ENCODE measurements at regions not wholly inside any gene's neighbourhood (a gene's known extent, or its start where the extent isn't known, plus 50 kb on each side); places are given as distances from the start of the nearest gene placed in this dataset.

DNA sequence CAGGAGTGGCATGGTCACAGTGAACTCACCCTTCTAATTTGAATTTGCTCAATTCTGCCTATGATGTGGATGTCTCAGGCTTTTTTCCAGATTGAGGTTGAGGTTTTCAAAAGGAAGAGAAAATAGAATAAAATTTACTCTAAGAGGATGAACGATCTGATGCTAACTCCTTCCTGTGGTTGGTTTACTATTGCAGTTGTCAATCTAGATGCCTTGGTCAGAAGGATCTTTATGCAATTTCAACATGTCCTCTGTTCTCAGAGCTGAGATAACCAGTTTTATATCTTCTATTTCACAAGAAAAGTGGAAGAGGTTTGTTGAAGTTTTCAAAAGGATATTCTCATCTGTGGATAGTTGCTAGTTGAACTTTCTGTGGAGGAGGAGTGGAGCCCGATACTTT lies 150.7 kb upstream of the WDR11 start:
- TF ChIP-seq, protein P1, sequence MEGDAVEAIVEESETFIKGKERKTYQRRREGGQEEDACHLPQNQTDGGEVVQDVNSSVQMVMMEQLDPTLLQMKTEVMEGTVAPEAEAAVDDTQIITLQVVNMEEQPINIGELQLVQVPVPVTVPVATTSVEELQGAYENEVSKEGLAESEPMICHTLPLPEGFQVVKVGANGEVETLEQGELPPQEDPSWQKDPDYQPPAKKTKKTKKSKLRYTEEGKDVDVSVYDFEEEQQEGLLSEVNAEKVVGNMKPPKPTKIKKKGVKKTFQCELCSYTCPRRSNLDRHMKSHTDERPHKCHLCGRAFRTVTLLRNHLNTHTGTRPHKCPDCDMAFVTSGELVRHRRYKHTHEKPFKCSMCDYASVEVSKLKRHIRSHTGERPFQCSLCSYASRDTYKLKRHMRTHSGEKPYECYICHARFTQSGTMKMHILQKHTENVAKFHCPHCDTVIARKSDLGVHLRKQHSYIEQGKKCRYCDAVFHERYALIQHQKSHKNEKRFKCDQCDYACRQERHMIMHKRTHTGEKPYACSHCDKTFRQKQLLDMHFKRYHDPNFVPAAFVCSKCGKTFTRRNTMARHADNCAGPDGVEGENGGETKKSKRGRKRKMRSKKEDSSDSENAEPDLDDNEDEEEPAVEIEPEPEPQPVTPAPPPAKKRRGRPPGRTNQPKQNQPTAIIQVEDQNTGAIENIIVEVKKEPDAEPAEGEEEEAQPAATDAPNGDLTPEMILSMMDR (IDR thresholded peaks at IDR 0.05): no peak
- no peak for TF ChIP-seq POLR2A (IDR thresholded peaks at IDR 0.05)

All from right lobe of liver (tissue), 4 donors.